Heart right ventricle (tissue), 16 donors: ENCODE measurements at regions not wholly inside any gene's neighbourhood (a gene's known extent, or its start where the extent isn't known, plus 50 kb on each side); places are given as distances from the start of the nearest gene placed in this dataset.

Experiments
- ATAC-seq, 8 donors: fragments of 200-7000 bp; cut with Tn5 transposase; one replicate each; pipeline ENCODE4 v1.9.1; 2020; ENCODE audit warnings: mild to moderate bottlenecking in 8 of 8, moderate library complexity in 8 of 8, moderate number of reproducible peaks in 1 of 8
- DNase-seq, 2 donors: peaks; one replicate each; pipeline ENCODE4 v3.0.0-alpha.2; 2020
- H3K27ac ChIP-seq, 10 donors: fragments of 200-600 bp; sonication (generic) in 2 of 10; one replicate each; pipeline versions ENCODE4 v1.5.0 to v1.8.0; 2020 to 2022; ENCODE audit warnings: mild to moderate bottlenecking in 3 of 10
- H3K27me3 ChIP-seq, 7 donors: fragments of 200-600 bp; one replicate each; pipeline ENCODE4 v1.8.0; 2021 to 2022; ENCODE audit warnings: mild to moderate bottlenecking in 2 of 7
- H3K36me3 ChIP-seq, 9 donors: fragments of 200-600 bp; sonication (generic) in 1 of 9; one replicate each; pipeline versions ENCODE4 v1.5.0 to v1.8.0; 2020 to 2022; ENCODE audit warnings: mild to moderate bottlenecking in 2 of 9
- H3K4me1 ChIP-seq, 9 donors: fragments of 200-600 bp; sonication (generic) in 1 of 9; one replicate each; pipeline versions ENCODE4 v1.5.0 to v1.8.0; 2020 to 2022; ENCODE audit warnings: mild to moderate bottlenecking in 4 of 9
- H3K4me3 ChIP-seq, 10 donors: fragments of 200-600 bp; sonication (generic) in 2 of 10; one replicate each; pipeline versions ENCODE4 v1.5.0 to v1.8.0; 2020 to 2022; ENCODE audit warnings: mild to moderate bottlenecking in 7 of 10, moderate library complexity in 2 of 10
- H3K9me3 ChIP-seq, 11 donors: fragments of 200-600 bp in 10 of 11; sonication (generic) in 2 of 11; one replicate each; pipeline versions ENCODE4 v1.5.0 to v1.8.0; 2013 to 2022; ENCODE audit warnings: mild to moderate bottlenecking in 2 of 11, control low read depth in 1 of 11, moderate library complexity in 1 of 11
- CTCF ChIP-seq, 9 donors: fragments of 200-600 bp; sonication (generic) in 2 of 9; IDR thresholded peaks; one replicate each; pipeline versions ENCODE4 v1.5.0 to v1.8.0; 2021 to 2022; ENCODE audit warnings: antibody characterized with exemption in 9 of 9, mild to moderate bottlenecking in 5 of 9, moderate library complexity in 1 of 9
- WGBS, 2 donors: extraction: QIAGEN DNeasy Blood & Tissue Kit; methylation state at CpG; one replicate each; pipeline ENCODE4 v1.1.7; 2013; ENCODE audit warnings: inconsistent platforms in 1 of 2; 5-methylcytosine and 5-hydroxymethylcytosine counted together
- intact Hi-C, 10 donors: fragments of 100-400 bp; cut with DNase I; formaldehyde crosslinking; loops; one replicate each; pipeline versions ENCODE4 v1.11.1 to v1.14.2; 2022
- donor health status: Arrhythmogenic right ventricular cardiomyopathy.
- donor health status: ischemic (EF 13 %, LVEDD 7.1; RV severe dilation, severe dysfunction).
- donor health status: healthy with polysubstance abuse.
- donor health status: DM: no; HTN: yes; CAD: no.
- donor health status: DM: no; HTN: no; CAD: no.
- donor health status: ischemic (EF 25% LVEDD 6.9; RV normal size, moderate dysfunction).
- donor health status: ischemic (EF 25% LVEDD 5.7; RV mildly dilated, moderate dysfunction).
- donor health status: healthy.
- donor health status: DM: yes; HTN: yes; CAD: no.
- donor health status: Ischemic cardiomyopathy.
- donor health status: ischemic (EF 35%, LVEDD 5.7; RV mildly dilated, moderate dysfunction).
- donor health status: nonischemic (EF 11% LVEDD 7.7; RV severe dilation, severe dysfunction).
- donor health status: DM: yes; HTN: yes; CAD: no.
- donor health status: PGD.
- donor health status: ischemic (EF 29% LVEDD 5.4; RV normal size, mild dysfunction).
- donor health status: nonischemic (EF 23%, LVEDD 6.1; RV moderate dilation, normal function).

DNA sequence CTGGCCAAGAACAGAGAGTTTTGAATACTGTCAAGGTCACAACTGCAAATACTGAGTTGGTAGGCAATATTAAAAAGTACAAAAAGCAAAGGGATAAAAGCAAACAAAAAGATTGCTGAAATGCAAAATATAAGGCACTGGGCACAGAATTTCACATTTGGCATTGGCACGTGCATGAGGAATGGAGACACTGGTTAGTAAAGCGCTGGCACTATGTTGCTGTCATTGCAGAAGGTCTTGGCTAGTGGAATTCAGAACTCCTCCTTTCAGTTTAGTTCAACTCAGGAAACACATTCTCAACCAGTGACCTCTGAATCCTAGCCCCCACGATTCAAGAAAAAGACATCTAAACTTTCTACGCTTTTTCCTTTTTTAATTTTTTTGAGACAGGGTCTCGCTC lies 111.8 kb upstream of the PSMD7 start:
- TF ChIP-seq CTCF (IDR thresholded peaks at IDR 0.05), result no peak
- 86 to 91% methylated on average over 5 of the region's 5 CpGs for WGBS, 2 donors
- Histone ChIP-seq H3K27me3 (no peaks in the 10 kb centered on the region), H3K9me3 (peaks cover 0 to 25% (median 7%) of the 10 kb centered on the region in 11 donors), H3K27ac (no peak overlapping the region), H3K4me3 (no peak overlapping the region), H3K4me1 (no peaks in the 10 kb centered on the region), H3K36me3 (no peaks in the 10 kb centered on the region)
- no peak for ATAC-seq
- intact Hi-C loops, result no loop called here
- DNase-seq, result no peak

DNA sequence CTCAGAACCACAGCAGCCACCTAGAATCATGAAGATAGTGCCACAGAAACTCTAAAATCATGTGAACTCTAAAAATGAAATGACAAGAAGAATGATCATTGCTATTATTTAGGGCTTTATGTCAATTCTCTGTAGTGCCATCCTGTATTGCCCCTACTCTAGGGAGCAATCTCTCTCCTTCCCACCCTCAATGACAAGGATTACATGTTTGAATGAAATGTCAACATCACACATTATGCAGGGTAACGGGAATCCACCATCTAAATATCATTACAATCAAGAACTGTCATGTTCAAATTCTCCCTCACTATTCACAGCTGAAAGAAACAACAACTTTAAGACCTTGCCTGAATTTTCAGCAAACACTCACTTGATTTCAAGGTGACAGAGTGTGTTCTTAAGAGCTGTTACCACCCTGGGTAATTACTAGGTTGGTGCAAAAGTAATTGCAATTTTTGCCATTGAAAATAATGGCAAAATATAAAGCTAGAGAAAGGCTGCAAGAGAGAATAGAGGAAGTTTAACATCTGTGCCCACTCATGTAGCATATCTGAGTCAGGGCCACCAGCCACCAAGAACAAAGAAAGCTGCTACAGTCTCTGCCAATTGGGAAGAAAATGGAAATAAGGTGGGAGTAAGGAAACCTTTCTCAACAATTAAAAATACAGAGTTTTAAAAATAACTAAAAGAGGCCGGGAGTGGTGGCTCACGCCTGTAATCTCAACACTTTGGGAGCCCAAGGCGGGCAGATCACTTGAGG lies 112.8 kb upstream of the PSMD7 start:
- Histone ChIP-seq H3K4me1 (no peaks in the 10 kb centered on the region), H3K9me3 (peaks cover 0 to 32% (median 7%) of the 10 kb centered on the region in 11 donors), H3K4me3 (no peak overlapping the region), H3K36me3 (no peaks in the 10 kb centered on the region), H3K27me3 (no peaks in the 10 kb centered on the region), H3K27ac (no peak overlapping the region)
- ATAC-seq, result no peak
- WGBS, 2 donors, result 82 to 84% methylated on average over 4 of the region's 4 CpGs
- DNase-seq, result no peak
- intact Hi-C loops, result no loop called here
- no peak for TF ChIP-seq CTCF (IDR thresholded peaks at IDR 0.05)

- no peaks in the 10 kb centered on the region for H3K36me3 ChIP-seq
- H3K4me1 ChIP-seq, result no peaks in the 10 kb centered on the region
- no peaks in the 10 kb centered on the region for H3K27me3 ChIP-seq
- DNase-seq, result peak in 1 of 2 donors; percentile 32
- no peak for TF ChIP-seq CTCF (IDR thresholded peaks at IDR 0.05)
- H3K4me3 ChIP-seq, result peak overlapping the region in 6 of 10 donors; percentile 21 to 39 (median 35)
- 33 to 41% methylated on average over 8 of the region's 8 CpGs for WGBS, 2 donors
- H3K9me3 ChIP-seq, result no peaks in the 10 kb centered on the region
- peak overlapping the region in 5 of 10 donors; percentile 6 to 59 (median 25) for H3K27ac ChIP-seq
- peak in 5 of 8 donors; percentile 46 to 80 (median 56) for ATAC-seq
- intact Hi-C loops, result no loop called here
Observed at GRCh38 chr16:74169687-74170376, 126.8 kb upstream of the PSMD7 start.

GRCh38 chr16:74169066-74169465 lies 127.5 kb upstream of the PSMD7 start:
- no peaks in the 10 kb centered on the region for H3K4me1 ChIP-seq
- no peak overlapping the region for H3K4me3 ChIP-seq
- intact Hi-C loops, result no loop called here
- DNase-seq, result no peak
- no peak for ATAC-seq
- no peaks in the 10 kb centered on the region for H3K36me3 ChIP-seq
- no peaks in the 10 kb centered on the region for H3K27me3 ChIP-seq
- H3K27ac ChIP-seq, result no peak overlapping the region
- 75 to 78% methylated on average over 3 of the region's 3 CpGs for WGBS, 2 donors
- H3K9me3 ChIP-seq, result peaks cover 0 to 5% (median 0%) of the 10 kb centered on the region in 11 donors
- no peak for TF ChIP-seq CTCF (IDR thresholded peaks at IDR 0.05)
